HG03108 (cell line): ENCODE measurements at regions not wholly inside any gene's neighbourhood (a gene's known extent, or its start where the extent isn't known, plus 50 kb on each side); places are given as distances from the start of the nearest gene placed in this dataset.
"Not testable (repeated sequence)": the region's sequence is repeated elsewhere in the genome, so short reads cannot be mapped to it uniquely, and the experiment has no call there.

Experiments
- ATAC-seq: cut with Tn5 transposase; IDR thresholded peaks from one replicate; pipeline ENCODE4 v1.9.1; 2021; ENCODE audit warnings: moderate library complexity; ENCODE audit not compliant: unreplicated experiment

DNA sequence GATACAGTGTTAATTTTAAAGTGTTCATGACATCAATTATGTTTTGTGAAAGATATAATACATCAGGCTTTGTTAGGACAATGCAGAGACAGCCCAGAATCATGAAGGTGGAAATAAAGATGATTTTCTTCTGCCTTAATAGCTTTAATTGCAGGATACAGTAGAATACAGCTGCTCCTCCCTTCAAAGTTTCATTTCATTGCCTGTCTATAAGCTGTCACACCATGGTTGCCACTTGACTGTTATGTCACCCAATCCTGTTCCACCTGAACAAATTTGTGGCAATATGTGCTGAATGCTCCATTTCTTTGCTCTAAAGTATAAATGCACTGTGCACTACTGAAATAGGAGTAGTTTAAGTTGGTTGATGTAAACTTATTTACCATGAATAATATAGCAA, 537.8 kb upstream of the ROBO2 start:
- ATAC-seq: no peak

DNA sequence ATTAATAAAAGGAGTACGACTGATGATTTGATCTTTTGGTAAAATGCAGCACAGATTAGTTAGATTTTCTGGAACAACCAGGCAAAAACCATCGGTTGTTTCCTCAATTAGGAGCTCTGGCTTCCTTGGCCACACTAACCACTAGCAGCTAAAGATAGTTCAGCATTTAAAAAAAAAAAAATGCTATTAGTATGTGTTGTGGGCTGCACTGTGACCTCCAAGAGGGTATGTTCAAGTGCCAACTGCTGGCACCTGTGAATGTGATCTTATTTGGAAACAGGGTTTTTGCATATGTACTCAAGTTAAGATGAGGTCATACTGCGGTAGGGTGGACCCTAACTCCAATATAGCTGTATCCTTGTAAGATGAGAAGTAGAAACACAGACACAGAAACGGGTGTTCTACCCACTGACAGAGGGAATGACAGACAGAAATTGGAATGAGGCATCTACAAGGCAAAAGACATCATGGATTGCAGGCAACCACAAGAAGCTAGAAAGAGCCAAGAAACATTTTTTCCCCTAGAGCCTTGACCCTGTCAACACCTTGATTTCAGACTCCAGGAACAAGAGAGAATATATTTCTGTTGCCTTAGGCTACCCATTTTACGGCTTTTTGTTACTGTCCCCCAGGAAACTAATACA, 534.6 kb upstream of the ROBO2 start:
- ATAC-seq: no peak

DNA sequence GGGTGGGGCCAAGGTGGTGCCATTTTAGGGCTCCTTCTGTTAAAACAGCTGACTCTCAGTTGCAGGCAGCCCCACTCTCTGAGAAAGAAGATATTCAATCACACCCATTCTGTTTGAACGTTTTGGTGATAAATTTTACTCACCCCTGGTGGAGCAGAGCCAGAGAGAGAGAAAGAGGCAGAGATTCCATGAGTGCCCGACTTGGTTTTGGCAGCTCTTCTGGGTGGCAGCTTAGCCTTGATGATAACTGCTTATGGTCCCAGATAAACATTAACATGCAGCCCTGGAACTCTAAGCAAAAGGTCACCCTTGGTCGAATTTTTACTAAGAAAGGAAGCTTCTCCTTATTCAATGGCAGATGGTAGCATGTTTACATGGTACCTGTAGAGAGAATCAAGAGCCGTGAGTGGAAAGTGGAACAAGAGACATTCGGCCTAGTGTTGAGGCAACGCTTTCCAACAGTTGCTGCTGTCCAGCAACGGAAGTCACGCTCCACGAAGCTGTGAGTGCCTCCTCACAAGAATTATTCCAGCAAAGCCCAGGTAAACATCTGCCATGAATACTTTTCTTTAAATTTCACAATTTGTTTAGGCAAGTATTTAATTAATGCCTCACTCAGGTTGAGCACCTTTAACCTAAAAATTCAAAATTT, 530.6 kb upstream of the ROBO2 start:
- no peak for ATAC-seq

DNA sequence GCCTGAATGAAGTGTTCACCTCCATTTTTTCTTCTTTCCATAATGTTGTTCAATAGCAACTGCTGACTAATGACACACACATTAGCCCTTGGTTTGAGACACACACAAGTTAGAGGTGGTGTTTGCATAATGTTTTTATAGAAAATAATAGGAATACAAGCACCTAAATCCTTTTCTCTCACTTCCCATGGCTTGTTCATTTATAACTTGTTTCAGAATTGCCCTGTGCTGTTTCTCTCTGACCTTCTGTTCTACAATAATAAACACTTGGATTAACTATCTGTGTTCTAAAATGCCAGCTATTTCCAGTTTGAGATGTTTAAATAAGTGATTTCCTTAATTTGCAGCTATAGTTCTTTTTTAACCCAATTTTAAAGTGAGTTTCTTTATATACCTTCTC, 525.1 kb upstream of the ROBO2 start:
- no peak for ATAC-seq

DNA sequence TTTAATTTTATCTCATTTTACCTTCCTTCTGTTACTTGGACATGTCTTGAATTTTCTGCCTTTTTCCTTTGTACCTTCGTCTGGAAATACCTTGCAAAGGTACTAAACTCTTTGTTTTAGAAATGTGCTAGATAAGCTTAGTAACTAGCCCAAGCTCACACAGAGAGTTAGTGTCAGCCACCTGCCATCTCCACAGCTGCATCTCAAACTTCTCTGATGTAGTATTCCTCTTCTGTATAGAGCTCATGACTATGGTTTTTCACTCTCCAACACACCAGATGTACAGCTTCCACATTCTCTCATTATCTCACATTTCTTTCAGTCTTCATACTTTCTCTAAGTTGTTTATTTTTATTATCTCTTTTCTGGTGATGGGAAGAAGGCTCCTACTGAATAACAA, 516.6 kb upstream of the ROBO2 start:
- no peak for ATAC-seq

DNA sequence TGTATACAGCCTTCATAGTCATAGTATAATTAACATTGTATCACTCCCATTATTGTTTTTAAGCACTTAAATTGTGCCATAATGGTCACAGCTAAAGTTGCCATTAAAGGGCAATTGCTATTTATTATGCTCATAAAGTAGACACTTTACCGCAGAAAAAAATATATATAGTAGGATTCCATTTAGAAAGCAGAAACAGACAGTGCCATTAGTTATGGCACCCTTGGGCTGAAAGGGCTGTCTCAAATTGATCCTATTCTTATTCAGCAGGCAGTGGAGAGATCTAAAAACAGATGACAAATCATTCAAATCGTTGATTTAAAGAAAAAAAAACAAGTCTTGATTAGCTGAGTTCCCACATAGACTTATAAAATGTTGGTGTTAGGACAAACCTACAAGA, 514.2 kb upstream of the ROBO2 start:
- no peak for ATAC-seq

DNA sequence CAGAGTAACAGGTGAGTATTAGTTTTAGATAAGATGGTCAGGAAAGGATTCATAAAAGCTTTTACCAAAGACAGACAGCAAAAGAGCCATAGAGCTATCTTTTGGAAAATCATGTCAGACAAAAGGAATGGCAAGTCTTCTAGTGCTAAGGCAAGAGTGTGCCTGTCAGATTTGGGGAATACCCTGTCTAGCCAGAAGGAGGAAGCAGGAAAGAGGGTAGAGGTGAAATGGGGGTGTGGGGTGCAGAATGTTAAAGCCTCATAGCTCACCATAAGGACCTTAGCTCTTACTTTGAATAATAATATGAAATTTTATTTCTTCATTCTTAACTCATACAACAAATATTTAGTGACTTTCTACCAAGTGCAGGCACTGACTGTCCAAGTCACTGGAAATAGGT, 512.1 kb upstream of the ROBO2 start:
- ATAC-seq: no peak

DNA sequence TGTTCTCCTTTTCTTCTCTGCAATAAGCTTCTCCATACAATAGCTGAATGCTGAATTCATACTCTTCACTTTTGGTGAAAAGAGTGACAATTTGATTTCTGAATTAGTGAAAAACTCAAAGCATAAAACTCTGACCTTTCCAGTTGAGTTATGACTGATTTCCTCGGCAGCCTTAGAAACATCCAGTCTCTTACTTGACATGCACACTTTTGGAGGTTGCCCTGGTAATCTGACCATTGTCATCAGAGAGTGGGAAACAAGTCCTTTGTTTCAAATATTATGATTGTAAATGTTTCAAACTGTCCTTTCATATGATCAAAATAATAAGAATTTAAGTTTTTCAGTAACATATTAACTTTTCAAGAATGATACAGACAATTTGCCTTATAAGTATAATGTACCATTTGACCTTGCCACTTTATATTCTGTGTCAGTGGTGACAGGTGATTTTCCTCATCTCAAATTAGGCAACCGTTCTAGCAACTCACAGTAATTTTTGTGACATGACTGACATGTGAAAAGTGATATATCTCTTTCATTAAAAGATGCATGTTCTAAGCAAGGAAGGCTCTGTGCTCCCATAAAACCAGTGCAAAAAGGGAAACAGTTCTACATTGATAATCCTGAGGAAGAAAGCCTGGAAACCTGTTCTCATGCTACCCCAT, 507.6 kb upstream of the ROBO2 start:
- no peak for ATAC-seq

DNA sequence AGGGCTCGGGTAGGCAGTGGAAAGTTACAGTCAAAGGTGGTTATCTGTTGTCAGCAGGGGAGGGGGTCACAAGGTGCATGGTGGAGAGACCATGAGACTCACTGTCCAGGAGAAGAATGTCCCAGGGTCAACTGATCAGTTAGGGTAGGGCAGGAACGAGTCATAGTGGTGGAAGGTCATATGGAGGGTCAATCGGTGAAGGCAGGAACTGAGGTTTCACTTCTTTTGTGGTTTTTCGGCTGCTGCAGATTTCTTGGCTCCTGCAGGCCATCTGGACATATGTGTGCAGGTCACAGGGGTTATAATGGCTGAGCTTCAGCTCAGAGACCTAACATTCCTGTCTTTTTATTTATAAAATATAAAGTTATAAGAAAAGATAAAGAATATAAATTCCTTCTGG, 506.2 kb upstream of the ROBO2 start:
- ATAC-seq: not testable (repeated sequence)

DNA sequence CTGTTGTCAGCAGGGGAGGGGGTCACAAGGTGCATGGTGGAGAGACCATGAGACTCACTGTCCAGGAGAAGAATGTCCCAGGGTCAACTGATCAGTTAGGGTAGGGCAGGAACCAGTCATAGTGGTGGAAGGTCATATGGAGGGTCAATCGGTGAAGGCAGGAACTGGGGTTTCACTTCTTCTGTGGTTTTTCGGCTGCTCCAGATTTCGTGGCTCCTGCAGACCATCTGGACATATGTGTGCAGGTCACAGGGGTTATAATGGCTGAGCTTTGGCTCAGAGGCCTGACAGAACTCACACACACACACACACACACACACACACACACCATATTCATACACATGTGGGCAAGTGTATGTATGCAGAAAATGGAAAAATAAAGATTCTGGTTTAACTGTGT, 502.0 kb upstream of the ROBO2 start:
- not testable (repeated sequence) for ATAC-seq

DNA sequence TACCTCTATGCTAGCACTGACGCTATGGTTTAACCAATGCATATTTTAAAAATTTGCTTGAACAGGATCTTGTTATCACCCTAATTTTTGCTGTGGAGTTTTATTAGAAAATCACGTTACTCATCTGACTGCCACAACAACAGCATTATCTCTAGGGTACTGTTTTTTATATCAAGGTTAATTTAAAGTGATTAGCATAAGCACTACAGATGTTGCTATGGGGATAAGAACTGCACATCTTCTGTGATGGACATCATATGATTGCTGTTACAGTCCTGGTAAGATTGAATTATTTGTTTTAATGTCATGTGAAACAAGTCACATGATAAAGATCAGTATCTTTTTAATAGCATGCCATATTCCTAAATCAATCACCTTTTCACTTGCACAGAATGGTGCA, 492.2 kb upstream of the ROBO2 start:
- ATAC-seq: no peak

DNA sequence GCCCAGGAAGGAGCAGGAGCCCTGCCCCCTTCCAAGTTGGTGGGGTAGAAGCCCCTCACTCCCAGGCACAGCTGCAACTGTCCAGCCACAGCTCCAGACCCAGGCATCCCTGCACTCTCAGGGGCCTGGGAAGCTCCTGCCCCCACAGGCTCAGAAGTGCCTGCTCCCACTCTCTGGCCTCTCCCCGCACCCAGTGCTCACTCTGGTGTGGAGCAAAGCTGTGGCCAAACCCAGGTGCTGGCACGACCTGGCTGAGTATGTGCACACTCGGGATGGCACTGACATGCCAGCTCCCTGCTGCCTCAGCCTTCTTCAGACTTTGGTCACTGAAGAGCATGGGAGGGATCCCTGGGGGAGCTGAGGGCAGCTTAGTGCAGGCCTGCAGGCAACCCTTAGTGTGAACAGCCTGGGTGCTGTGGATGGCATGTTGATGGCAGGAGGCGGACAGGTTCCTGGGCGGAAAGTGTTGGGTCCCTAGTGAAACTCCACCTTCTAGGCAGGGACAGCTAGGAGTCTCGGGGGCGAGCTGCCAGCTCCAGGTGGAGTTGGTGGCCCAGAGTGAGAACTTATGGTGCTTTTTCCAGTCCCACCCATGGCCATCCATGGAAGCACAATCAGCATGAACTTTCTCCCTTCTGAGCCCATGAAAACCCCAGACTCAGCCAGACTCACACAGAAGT, 489.2 kb upstream of the ROBO2 start:
- no peak for ATAC-seq

DNA sequence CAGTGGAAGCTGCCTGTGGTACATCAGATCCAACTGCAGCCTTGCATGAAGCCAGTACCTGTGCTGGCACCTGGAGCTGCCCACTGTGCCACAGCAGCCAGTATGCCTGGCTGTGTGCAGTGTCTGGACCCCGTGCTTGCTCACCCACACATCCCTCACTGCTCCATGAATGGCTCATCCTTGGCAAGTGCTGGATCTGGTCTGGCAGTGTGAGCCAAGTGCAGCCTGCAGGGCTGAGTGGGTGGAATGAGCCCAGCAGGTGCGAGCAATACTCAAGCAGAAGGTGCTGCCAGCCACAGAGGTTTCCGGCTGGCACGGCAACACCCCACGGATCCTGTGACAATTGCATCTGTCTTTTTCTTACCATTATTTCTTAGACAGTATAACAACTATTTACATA, 488.2 kb upstream of the ROBO2 start:
- ATAC-seq: no peak

DNA sequence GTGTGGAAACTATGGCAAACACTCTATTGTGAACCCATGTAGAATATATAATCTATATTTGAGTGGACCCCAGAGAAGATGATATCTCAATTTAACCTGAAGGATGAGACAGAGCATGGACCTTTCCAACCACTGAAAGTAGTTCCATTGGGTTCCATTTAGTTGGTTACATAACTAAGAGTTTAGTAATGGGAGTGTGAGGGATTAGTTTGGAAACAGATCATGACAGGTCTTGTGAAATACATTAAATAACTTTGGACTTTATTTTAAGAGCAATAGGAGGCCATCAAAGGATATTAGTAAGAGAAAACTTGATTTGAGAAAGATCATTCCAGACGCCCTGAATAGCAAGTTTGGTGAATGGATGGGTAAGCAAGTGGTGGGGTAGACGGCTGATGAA, 487.2 kb upstream of the ROBO2 start:
- no peak for ATAC-seq

DNA sequence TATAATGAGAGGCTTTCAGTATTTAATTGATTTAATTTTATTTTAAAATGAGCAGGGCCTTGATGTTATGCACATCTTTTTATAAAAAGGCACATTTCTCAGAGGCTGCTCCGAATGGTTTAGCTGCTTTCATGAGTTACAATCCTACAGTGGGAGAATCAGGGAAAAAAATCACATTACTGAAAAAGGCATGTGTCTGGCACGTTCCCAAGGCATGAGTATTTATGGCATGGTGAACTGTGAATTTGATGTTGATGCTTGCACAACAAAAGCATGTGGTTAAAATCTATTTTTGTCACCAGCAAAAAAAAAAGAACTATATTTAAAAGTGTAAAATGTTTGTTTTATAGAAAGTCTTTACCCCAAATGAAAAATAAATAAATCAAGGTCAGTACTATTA, 485.2 kb upstream of the ROBO2 start:
- ATAC-seq: no peak

DNA sequence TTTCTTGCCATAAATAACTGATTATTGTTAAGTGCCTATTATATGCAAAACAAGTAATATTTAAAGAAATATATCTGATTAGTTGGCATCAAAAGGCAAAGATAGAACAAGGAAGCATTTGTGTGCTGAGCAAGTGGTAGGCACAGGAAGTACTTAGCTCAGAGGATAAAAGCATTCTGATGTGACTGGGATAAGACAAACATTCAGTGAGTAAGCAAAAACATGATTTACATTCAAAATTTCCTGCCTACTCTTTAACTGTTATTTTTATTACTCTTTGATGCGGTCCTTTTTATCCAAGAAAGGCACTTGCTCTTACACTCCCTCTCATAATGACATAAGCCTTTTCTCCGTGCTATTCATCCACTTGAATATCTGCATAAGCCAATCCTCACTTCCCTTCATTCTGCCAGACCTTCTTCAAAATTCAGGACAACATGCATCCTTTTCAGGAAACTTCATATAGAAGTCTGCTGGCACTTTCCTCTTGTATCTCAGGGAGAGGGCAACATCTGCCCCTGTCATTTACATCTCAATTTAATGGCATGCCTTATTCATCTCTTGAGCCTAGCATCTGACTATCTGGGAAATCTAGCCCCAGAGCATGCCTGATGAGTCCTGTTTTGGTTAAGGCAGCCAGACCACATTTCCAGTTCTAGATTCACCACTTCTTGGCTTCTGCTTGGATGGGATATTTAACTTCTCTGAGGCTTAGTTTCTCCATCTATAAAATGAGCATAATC, 478.2 kb upstream of the ROBO2 start:
- no peak for ATAC-seq

DNA sequence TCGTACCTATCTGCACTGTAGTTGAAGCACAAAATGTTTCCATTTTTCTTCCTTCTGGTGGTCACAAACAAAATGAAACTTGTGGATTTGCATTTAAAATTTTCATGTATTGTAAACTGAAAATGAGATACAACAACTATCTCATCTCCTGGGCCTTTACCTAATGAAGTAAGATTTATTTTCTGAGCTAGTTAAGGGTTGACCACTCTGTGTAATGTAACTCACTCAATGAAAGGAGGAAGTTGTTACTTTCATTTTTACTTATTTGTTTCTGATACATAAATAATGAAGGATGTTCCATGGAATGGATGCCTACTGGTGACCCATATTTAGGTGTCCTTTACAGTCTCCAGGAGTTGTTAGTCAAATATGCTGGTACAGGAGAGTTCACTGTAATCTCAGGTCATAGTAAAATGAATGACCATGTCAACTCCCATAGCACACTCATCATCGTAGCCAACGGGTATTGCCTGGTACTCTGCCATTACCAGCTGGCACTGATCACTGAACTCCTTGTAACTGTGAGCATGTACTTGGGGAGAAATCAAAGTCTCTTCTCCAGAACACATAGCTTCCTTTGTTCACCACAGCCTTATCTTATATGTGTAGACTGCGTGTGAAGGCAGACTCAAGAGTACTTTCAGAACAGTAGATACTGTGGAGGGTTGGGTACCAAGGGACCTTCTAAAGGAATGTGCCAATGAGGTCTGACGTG, 474.2 kb upstream of the ROBO2 start:
- ATAC-seq: no peak

DNA sequence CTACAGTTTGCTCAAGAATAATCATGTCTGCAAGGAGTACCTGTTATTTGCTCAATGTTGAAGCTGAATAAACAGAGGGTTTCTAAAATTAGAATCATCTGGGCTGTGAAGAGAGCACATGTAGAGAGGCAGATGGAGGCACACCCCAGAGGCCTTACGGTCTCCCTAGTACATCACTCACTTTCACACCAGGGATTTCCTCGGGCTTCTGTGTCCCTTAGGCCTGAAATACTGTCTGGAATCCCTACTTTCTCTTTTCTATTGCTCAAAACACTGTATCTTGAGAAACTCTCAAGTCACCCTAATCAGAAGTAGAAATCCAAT, 473.7 kb upstream of the ROBO2 start:
- ATAC-seq: no peak

DNA sequence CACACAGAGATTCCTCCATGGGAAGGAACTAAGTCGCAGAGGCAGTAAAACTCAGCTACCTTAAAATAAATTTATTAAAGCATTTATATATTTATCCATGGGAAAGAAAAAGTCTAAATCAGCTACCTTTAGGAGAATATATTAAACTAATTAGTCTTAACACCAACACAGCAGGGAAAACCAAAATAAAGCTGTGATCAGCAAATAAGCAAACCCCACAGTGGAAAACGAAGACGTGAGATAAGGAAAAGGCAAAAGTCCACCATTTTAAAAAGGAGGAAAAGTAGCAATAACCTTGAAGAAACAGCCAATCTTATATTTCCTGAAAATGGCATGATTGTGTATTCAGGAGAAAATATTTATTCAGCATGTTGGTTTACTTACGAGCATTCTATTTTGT, 473.0 kb upstream of the ROBO2 start:
- no peak for ATAC-seq

DNA sequence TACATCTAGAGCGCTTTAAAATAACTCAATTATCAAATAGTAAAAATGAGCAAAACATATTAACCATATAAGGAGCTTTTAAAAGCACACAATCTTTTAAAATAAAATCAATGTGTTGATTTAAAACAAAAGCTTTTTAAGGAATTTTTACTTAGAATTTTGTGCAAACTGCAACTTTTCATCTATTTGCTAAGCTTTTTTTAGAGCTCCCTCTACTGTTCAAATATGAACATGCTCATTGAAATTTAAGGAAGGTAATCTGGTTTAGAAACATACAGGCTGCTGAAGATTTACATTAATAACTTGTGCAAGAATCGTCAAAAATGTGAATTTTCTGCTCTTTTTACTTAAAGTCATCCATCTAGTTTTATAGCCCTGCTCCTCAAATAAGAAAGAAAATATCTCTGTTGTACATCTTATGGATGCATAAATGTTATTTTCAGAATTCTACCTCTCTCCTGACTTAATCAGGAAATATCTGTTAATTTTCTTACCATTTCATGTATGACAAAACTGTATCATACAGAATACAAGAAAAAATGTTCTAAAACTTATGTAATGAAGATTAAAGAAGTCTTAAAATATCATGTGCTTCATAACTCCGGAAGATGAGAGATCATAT, 469.4 kb upstream of the ROBO2 start:
- no peak for ATAC-seq
